HFFc6 (cell line): ENCODE measurements at regions not wholly inside any gene's neighbourhood (a gene's known extent, or its start where the extent isn't known, plus 50 kb on each side); places are given as distances from the start of the nearest gene placed in this dataset.

Experiments used
- DNase-seq: peaks from one replicate; pipeline ENCODE4 v3.0.0-alpha.2; 2018
- H3K27ac Mint-ChIP-seq: 2 replicates; pipeline ENCODE4 v1.8.0; 2020; ENCODE audit warnings: mild to moderate bottlenecking, mixed read lengths
- H3K27me3 Mint-ChIP-seq: 2 replicates; pipeline ENCODE4 v1.8.0; 2021; ENCODE audit warnings: mild to moderate bottlenecking, moderate library complexity, mixed read lengths; ENCODE audit not compliant: insufficient read depth
- H3K36me3 Mint-ChIP-seq: 2 replicates; pipeline ENCODE4 v1.8.0; 2021; ENCODE audit warnings: low read depth, mixed read lengths
- H3K4me1 Mint-ChIP-seq: 2 replicates; pipeline ENCODE4 v1.8.0; 2020; ENCODE audit warnings: low read depth, mixed read lengths
- H3K4me3 Mint-ChIP-seq: 2 replicates; pipeline ENCODE4 v1.8.0; 2020; ENCODE audit warnings: mild to moderate bottlenecking, moderate library complexity, mixed read lengths
- H3K9me3 Mint-ChIP-seq: 2 replicates; pipeline ENCODE4 v1.8.0; 2020; ENCODE audit warnings: mild to moderate bottlenecking, mixed read lengths
- TF ChIP-seq, protein P1 (sequence below): fragments of 200-600 bp; sonication (generic); IDR thresholded peaks from 2 replicates; pipeline ENCODE4 v1.5.0; 2021; ENCODE audit warnings: antibody characterized with exemption, mild to moderate bottlenecking

GRCh38 chr3:152060701-152061100 lies 187.3 kb downstream of the SUCNR1 start:
- TF ChIP-seq, protein P1, sequence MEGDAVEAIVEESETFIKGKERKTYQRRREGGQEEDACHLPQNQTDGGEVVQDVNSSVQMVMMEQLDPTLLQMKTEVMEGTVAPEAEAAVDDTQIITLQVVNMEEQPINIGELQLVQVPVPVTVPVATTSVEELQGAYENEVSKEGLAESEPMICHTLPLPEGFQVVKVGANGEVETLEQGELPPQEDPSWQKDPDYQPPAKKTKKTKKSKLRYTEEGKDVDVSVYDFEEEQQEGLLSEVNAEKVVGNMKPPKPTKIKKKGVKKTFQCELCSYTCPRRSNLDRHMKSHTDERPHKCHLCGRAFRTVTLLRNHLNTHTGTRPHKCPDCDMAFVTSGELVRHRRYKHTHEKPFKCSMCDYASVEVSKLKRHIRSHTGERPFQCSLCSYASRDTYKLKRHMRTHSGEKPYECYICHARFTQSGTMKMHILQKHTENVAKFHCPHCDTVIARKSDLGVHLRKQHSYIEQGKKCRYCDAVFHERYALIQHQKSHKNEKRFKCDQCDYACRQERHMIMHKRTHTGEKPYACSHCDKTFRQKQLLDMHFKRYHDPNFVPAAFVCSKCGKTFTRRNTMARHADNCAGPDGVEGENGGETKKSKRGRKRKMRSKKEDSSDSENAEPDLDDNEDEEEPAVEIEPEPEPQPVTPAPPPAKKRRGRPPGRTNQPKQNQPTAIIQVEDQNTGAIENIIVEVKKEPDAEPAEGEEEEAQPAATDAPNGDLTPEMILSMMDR = no peak
- H3K9me3 Mint-ChIP-seq = no peaks in the 10 kb centered on the region
- H3K36me3 Mint-ChIP-seq = no peaks in the 10 kb centered on the region
- no peaks in the 10 kb centered on the region for H3K27me3 Mint-ChIP-seq
- no peak overlapping the region for H3K27ac Mint-ChIP-seq
- no peak for DNase-seq
- H3K4me3 Mint-ChIP-seq = no peak overlapping the region
- peaks cover 43% of the 10 kb centered on the region for H3K4me1 Mint-ChIP-seq

- no peak overlapping the region for H3K4me3 Mint-ChIP-seq
- TF ChIP-seq, protein P1 = no peak
- no peaks in the 10 kb centered on the region for H3K36me3 Mint-ChIP-seq
- H3K27ac Mint-ChIP-seq = no peak overlapping the region
- H3K9me3 Mint-ChIP-seq = no peaks in the 10 kb centered on the region
- no peaks in the 10 kb centered on the region for H3K27me3 Mint-ChIP-seq
- H3K4me1 Mint-ChIP-seq = peaks cover 41% of the 10 kb centered on the region
- DNase-seq = no peak
These were observed 187.9 kb downstream of the SUCNR1 start for GRCh38 chr3:152061296-152061695.

DNA sequence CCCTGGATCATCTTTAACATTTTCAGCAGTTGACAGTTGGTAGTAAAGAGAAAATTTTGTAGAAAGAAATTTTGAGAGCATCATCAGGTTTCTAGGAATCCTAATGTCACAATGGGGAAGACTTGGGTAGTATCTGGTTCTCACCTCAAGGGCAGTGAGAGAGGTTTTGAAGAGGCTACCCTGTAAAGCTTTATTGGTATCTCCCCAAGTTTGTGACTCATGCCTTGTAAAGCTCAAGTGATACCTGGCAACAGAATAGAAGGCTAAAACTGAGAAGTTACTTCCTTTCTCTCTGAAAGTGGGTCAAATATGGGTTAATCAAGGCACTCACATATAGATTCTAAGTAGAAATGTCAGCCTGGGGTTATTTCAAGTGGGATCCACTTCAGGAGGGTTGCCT lies 196.4 kb downstream of the SUCNR1 start:
- Mint-ChIP-seq H3K4me1 (peaks cover 22% of the 10 kb centered on the region), H3K9me3 (peaks cover 4% of the 10 kb centered on the region; the same call in 1 of the 2 replicates), H3K4me3 (no peak overlapping the region), H3K27ac (no peak overlapping the region), H3K27me3 (no peaks in the 10 kb centered on the region), H3K36me3 (no peaks in the 10 kb centered on the region)
- TF ChIP-seq, protein P1 = no peak
- DNase-seq = peak; percentile 32

- Mint-ChIP-seq H3K4me1 (peaks cover 28% of the 10 kb centered on the region), H3K36me3 (no peaks in the 10 kb centered on the region), H3K4me3 (no peak overlapping the region), H3K9me3 (peaks cover 4% of the 10 kb centered on the region; the same call in 1 of the 2 replicates), H3K27me3 (no peaks in the 10 kb centered on the region), H3K27ac (no peak overlapping the region)
- DNase-seq = no peak
- TF ChIP-seq, protein P1 = no peak
These were observed 197.4 kb upstream of the MBNL1 start for GRCh38 chr3:152071315-152071714.

DNA sequence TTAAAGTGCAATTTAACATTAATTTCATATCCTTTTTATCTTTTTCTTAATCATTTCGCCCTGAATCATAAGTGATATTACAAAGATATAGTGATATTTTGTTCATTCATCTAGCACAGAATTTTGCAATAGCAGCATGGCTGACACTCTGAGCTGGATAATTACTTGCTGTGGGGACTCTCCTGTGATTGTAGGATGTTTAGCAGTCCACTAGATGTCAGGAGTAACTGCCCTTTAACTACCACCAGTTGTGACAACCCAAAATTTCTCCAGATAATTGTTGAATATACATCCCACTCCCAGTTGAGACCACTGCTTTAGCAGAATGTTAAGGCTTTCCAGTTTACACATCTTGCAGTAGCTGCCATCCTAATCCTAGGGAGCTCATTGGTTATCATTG lies 196.8 kb upstream of the MBNL1 start:
- no peaks in the 10 kb centered on the region for H3K27me3 Mint-ChIP-seq
- H3K9me3 Mint-ChIP-seq = peaks cover 4% of the 10 kb centered on the region; the same call in 1 of the 2 replicates
- no peak overlapping the region for H3K27ac Mint-ChIP-seq
- H3K36me3 Mint-ChIP-seq = no peaks in the 10 kb centered on the region
- H3K4me1 Mint-ChIP-seq = peaks cover 28% of the 10 kb centered on the region
- peak; percentile 64 for DNase-seq
- no peak overlapping the region for H3K4me3 Mint-ChIP-seq
- TF ChIP-seq, protein P1 = peak; percentile 82

DNA sequence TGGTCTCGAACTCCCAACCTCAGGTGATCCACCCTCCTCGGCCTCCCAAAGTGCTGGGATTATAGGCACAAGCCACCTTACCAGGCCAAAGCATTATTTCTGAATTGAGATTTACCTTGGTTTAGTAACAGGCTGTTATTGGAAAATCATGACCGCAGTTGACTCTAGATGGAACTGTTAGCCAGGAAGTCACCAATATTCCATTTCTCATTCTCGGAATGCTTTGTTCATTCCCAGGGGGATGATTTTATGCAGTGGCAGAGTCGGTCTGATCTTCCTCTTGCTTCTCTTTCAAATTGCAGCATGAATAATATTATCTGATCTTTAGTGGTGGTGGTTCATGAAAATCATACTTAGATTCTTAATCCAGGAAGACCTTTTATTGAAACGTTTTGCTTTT lies 195.5 kb upstream of the MBNL1 start:
- DNase-seq = peak; percentile 17
- Mint-ChIP-seq H3K4me1 (peaks cover 34% of the 10 kb centered on the region), H3K36me3 (no peaks in the 10 kb centered on the region), H3K9me3 (peaks cover 4% of the 10 kb centered on the region; the same call in 1 of the 2 replicates), H3K4me3 (peak overlapping the region; percentile 23), H3K27ac (no peak overlapping the region; the same call in 1 of the 2 replicates), H3K27me3 (no peaks in the 10 kb centered on the region)
- TF ChIP-seq, protein P1 = peak; percentile 44; the same call in 1 of the 2 replicates
